ENCODE measurements at regions not wholly inside any gene's neighbourhood (a gene's known extent, or its start where the extent isn't known, plus 50 kb on each side); places are given as distances from the start of the nearest gene placed in this dataset.

DNA sequence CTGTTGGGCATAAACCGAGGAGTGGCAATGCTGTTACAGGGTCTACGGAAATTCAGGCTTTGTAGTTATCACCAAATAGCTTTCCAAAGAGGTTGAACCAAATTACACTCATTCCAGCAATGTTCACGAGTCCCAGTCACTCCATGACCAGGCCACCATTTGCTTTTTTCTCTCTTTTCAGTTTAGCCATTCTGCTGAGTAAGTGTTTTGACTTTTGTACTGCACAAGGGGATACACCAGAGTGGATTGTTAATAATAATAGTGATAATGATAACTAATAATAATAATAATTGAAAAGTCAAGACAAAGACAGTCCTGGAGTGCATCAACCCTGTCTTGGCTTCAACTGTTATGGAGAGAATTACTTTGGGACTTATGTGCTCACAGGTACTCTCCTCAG, 343.5 kb downstream of the AACS start:
- no peak for DNase-seq (ENCODE audit: extremely low read depth, low read depth)
- TF ChIP-seq, protein P1, sequence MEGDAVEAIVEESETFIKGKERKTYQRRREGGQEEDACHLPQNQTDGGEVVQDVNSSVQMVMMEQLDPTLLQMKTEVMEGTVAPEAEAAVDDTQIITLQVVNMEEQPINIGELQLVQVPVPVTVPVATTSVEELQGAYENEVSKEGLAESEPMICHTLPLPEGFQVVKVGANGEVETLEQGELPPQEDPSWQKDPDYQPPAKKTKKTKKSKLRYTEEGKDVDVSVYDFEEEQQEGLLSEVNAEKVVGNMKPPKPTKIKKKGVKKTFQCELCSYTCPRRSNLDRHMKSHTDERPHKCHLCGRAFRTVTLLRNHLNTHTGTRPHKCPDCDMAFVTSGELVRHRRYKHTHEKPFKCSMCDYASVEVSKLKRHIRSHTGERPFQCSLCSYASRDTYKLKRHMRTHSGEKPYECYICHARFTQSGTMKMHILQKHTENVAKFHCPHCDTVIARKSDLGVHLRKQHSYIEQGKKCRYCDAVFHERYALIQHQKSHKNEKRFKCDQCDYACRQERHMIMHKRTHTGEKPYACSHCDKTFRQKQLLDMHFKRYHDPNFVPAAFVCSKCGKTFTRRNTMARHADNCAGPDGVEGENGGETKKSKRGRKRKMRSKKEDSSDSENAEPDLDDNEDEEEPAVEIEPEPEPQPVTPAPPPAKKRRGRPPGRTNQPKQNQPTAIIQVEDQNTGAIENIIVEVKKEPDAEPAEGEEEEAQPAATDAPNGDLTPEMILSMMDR (IDR thresholded peaks at IDR 0.05; ENCODE audit: low read depth, low read length, missing control alignments) = no peak
- H3K4me3 ChIP-seq (replicated peaks; ENCODE audit: low read depth, low read length) = no peak overlapping the region

DNA sequence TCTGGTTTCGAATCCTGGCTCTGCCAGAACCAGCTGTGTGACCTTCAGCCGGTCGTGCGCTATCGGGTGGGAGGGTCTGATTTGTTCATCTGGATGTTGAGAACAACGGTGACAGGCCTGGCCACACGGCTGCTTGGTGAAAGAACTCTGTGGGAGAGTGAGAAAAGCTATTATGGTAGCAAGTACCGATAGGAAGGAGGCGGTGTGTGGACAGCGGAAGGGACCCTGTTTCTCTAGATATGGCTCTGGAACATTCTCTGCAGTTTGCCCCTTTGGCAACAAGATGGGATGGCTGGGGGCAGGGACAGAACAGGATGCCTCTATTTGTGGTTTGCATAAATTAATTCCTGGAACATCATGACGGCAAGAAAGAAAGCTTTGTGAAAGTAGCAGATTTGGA, 347.3 kb downstream of the AACS start:
- H3K4me3 ChIP-seq (replicated peaks; ENCODE audit: low read depth, low read length) = no peak overlapping the region
- DNase-seq (ENCODE audit: extremely low read depth, low read depth) = no peak
- TF ChIP-seq, protein P1 (IDR thresholded peaks at IDR 0.05; ENCODE audit: low read depth, low read length, missing control alignments) = no peak

DNA sequence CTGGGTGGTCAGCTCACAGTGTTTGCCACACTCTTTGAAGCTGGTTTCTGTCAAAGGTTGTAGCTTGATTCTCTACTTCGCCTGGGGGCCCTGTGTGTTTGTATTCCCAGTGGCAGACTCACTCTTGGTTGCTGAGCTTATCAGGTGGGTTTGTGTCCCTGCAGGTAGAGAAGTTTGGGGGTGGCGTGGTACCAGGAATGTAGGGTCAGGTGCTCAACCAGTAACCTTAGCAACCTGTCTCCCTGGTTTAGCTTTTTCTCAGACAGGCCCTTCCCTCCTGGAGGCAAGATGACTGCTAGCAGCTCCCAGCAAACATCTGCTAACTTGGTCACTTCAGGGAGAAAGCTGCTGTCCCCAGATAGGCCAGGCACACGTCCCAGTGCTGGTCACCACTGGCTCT, 352.2 kb downstream of the AACS start:
- TF ChIP-seq, protein P1 (IDR thresholded peaks at IDR 0.05; ENCODE audit: low read depth, low read length, missing control alignments) = no peak
- no peak overlapping the region for H3K4me3 ChIP-seq (replicated peaks; ENCODE audit: low read depth, low read length)
- DNase-seq (ENCODE audit: extremely low read depth, low read depth) = no peak

DNA sequence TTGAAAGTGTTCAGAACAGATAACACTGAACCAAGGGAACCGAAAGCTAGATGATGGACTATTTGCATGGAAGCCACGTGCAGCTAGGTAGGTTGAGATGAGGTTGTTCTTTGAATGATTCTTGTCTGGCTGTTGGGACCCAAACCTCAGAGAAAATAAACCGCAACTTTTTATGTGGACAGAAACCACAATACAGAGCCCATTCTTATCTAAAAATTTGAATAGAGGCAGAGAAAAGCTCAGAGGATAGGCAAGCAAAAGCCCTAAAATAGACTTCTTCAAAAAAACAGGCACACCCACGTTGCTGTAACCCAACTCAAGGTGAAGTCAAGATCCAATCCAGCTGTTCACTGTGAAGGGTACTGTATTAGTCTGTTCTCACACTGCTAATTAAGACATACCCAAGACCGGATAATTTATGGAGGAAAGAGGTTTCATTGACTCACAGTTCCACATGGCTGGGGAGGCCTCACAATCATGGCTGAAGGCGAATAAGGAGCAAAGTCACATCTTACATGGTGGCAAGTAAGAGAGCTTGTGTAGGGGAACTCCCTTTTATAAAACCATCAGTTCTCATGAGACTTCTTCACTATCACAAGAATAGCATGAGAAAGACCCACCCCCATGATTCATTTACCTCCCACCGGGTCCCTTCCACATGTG, 353.8 kb downstream of the AACS start:
- no peak overlapping the region for H3K4me3 ChIP-seq (replicated peaks; ENCODE audit: low read depth, low read length)
- no peak for DNase-seq (ENCODE audit: extremely low read depth, low read depth)
- TF ChIP-seq, protein P1 (IDR thresholded peaks at IDR 0.05; ENCODE audit: low read depth, low read length, missing control alignments) = no peak

DNA sequence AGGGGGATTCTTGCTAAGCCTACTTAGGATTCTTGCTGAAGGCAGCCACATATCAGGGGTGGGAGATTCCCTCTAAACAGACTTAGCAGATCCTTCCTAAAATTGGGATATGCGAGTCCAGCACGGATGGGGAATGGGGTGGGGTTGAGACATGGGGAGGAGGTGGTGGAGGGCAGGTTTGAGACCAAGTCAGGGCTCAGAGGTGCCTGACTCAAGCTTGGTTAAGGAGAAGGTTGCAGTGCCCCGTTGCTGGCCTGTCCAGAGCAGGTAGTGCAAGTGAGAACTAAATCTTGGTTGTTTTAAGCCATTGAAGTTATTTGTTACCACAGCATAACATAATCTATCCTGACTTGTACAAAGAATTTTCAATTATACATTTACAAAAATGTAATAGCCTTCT, 359.7 kb downstream of the AACS start:
- TF ChIP-seq, protein P1 (IDR thresholded peaks at IDR 0.05; ENCODE audit: low read depth, low read length, missing control alignments) = no peak
- no peak overlapping the region for H3K4me3 ChIP-seq (replicated peaks; ENCODE audit: low read depth, low read length)
- no peak for DNase-seq (ENCODE audit: extremely low read depth, low read depth)

DNA sequence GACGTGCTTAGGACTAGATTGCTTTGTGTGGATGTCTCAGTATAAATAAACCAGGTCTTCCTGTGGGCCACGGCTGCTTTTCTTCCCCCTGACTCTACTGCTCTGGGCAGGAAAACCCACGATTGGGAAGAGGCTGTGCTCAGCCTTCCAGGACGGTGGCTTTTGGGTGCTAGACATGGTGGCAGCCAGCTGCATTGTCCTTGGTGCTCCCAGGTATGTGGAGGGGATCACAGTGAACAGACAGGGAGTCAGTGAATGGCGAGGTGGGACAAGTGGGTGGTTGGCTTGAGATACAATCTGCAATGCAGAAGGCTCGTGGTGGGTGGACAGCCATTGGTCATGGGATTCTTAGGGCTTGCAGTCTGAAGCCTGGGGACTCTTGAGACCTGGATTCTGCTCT, 366.3 kb downstream of the AACS start:
- TF ChIP-seq, protein P1 (IDR thresholded peaks at IDR 0.05; ENCODE audit: low read depth, low read length, missing control alignments) = no peak
- H3K4me3 ChIP-seq (replicated peaks; ENCODE audit: low read depth, low read length) = no peak overlapping the region
- DNase-seq (ENCODE audit: extremely low read depth, low read depth) = no peak

DNA sequence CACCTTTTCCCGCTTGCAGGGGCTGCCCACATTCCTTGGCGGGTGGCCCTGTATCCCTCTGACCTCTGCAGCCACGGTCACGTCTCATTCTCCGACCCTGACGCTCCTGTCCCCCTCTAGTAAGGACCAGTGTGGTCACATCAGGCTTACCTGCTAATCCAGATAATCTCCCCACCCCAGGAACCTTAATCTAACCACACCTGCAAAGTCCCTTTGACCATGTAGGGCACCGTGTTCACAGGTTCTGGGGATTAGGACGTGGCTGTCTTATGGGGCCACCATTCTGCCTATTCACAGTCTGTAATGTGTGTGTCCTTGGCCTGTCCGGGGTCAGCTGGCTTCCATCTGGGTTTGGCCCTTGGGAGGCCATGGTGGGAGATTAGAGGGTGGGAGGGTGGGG, 368.9 kb downstream of the AACS start:
- TF ChIP-seq, protein P1 (IDR thresholded peaks at IDR 0.05; ENCODE audit: low read depth, low read length, missing control alignments) = no peak
- no peak overlapping the region for H3K4me3 ChIP-seq (replicated peaks; ENCODE audit: low read depth, low read length)
- DNase-seq (ENCODE audit: extremely low read depth, low read depth) = no peak
